Anterior cingulate cortex (tissue), 58 donors: ENCODE measurements at regions not wholly inside any gene's neighbourhood (a gene's known extent, or its start where the extent isn't known, plus 50 kb on each side); places are given as distances from the start of the nearest gene placed in this dataset.
"Not testable (repeated sequence)": the region's sequence is repeated elsewhere in the genome, so short reads cannot be mapped to it uniquely, and the experiment has no call there.

Experiments used
- DNase-seq, 58 donors: peaks; one replicate each; lab custom pipeline; 2025; lab: John Stamatoyannopoulos, UW

DNA sequence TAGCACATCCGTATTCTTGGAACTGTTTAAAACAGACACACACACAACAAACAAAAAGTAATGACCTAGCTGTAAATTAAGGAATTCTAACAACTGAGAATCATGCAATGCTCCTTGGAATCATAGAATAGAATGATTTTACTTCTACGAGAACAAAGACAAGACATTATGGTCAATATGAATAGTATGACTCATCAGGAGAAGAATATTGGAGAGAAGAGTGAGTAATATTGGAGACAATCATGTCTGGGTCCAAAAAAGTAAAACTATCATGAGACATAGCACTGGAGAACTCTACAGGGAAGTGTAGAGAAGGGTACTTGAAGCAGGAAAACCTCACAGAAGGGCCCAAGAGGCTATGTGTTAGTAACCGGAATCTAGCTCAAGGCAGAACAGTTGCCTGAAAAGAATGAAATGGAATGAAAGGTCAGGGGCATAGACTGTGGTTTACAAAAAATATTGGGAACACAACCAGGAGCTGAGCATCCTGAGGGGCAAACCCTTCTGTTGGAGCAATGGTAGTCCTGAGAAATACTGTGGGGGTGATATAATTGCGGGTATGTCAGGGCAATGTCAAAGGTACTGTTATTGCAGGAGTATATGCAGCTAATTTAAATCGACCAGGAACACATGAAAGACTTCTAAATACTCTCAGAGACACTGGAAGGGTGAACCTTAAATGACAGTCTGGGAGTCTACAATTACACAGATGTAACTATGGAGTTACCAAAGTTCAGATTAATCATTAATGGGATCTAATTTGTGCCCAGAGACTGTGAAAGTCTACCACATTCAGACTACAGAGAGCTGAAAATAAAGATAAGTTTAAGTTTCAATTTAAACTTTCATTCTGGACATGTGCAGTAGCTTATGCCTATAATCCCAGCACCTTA lies 201.2 kb downstream of the BCHE start:
- no peak for DNase-seq

- DNase-seq, result no peak
Observed at GRCh38 chr3:165624761-165625160, 212.5 kb downstream of the BCHE start.

GRCh38 chr3:165622356-165622755 lies 214.9 kb downstream of the BCHE start:
- DNase-seq, result no peak

GRCh38 chr3:165619069-165619468 lies 218.2 kb downstream of the BCHE start:
- DNase-seq, result no peak

DNA sequence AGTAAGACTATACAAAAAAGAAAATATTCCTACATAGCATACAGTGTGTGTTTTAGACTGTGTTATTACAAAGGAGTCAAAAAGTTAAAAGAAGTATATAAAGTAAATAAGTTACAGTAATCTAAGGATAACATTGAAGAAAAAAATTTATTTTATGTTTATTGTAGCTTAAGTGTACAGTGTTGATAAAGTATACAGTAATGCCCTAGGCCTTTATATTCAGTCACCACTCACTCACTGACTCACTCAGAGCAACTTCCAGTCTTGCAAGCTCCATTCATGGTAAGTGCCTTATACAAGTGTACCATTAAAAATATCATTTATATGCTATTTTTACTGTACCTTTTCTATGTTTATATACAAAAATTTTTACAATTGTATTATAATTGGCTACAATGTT lies 220.1 kb downstream of the BCHE start:
- DNase-seq, result no peak

- DNase-seq, result no peak
Observed at GRCh38 chr3:165614337-165614736, 222.9 kb downstream of the BCHE start.

GRCh38 chr3:165613014-165613413 lies 224.2 kb downstream of the BCHE start:
- no peak for DNase-seq

GRCh38 chr3:165607221-165607620 lies 230.0 kb downstream of the BCHE start:
- DNase-seq, result no peak

DNA sequence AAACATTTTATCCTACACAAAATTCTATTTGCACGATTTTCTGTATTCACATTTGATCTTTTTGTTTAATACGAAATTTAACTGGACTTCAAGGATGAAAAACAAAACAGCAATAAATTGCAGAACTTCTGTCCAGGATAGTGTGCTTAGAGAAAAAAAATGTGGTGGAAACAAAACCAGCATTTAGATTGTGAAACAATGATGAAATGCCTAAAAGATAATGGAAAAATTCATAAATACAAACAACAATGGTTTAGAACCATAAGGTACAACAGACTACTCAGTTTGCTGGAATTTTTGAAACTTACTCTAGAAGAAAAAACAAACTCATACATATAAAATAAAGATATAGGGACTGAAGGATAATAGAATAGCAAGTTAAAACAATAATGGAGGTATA lies 234.0 kb downstream of the BCHE start:
- no peak for DNase-seq

DNA sequence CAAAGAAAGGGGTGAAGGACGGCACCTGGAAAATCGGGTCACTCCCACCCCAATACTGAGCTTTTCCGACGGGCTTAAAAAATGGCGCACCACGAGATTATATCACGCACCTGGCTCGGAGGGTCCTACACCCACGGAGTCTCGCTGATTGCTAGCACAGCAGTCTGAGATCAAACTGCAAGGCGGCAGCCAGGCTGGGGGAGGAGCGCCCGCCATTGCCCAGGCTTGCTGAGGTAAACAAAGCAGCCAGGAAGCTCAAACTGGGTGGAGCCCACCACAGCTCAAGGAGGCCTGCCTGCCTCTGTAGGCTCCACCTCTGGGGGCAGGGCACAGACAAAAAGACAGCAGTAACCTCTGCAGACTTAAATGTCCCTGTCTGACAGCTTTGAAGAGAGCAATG lies 264.7 kb downstream of the BCHE start:
- DNase-seq, result not testable (repeated sequence)

DNA sequence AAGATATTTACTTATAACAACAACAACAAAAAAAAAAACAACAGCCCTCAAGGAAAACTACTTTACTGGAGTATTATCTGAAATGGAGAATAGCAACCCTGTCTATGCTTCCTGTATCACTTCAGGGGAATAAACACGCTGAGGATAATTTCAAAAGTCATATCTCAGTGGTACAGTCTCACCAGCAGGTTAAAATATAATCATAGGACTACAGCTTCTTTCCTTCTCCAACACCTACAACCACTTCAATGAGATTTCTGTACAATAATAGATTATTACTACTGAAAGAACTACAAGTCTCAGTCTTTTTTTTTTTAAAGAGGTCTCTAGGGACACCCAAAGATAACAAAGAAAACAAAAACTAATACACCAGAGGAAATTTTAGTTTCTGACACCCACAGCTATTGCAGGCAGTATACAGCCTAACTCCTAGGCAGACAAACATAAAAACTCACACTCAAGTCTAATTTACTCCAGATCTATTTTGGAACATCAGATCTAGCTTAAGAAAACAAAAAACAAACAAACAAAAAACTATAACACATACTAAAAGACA lies 268.2 kb downstream of the BCHE start:
- DNase-seq, result no peak

DNA sequence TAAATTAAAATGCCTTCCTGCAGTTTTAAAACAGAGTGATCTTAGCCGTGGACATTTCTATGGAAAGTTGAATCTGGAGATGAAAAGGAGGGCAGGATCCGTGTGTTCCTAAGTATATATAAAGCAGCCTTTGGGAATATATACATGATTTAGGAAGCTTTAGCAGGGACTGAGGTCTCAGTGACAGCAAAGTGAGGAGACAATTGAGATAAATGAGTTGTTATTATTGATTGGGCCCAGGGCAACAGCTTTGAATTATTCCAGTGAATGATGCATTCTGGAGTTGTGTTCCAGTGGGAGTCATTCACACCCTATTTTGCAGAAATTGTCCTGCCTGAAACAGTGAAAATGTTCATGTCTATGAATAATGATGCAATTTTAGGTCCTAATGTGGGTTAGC lies 281.4 kb downstream of the BCHE start:
- DNase-seq, result no peak

- no peak for DNase-seq
Observed at GRCh38 chr3:165553371-165553770, 283.9 kb downstream of the BCHE start.

GRCh38 chr3:165549665-165550064 lies 287.6 kb downstream of the BCHE start:
- no peak for DNase-seq

- no peak for DNase-seq
Observed at GRCh38 chr3:165549037-165549436, 288.2 kb downstream of the BCHE start.

DNA sequence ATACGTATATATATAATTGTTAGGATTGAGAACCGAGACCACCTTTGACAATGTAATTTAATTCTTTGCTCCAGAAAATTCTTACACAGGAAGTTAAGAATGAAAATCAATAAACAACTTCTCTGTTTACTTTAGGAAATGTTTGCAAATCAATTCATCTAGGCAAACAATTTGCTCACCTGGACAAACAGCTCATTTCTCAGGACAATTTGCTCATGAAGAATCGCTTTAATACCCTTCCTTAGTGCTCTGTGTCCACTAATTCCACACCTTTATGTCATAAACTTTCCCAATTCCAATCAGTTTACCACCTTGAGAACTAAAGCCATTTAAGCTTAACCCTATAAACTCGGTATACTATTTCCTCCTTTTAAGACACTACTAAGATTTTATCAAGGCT lies 292.2 kb downstream of the BCHE start:
- no peak for DNase-seq

GRCh38 chr3:165544432-165544831 lies 292.8 kb downstream of the BCHE start:
- DNase-seq, result no peak

DNA sequence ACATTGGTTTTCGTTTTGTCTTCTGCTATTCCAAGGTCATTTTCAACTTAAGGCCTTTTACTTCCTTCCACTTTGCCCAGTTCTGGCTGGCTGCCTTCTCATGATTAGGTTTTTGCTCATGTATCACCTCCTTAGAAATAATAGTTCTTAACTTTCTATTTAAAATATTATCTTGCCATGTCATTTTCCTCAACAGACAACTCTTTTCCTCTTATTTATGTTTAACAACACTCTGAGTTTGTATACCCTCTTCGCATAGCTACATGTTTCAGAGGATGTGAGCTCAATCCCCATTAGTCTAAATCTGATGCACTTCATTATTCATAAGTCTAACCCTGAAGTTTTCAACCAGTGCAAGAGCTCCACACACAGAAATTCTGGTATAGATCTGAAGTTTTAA lies 299.1 kb downstream of the BCHE start:
- DNase-seq, result no peak

- peak in 4 of 58 donors; percentile 0 to 5 (median 1) for DNase-seq
Observed at GRCh38 chr3:165532851-165533250, 304.4 kb downstream of the BCHE start.

GRCh38 chr3:165529451-165529850 lies 307.8 kb downstream of the BCHE start:
- DNase-seq, result no peak

GRCh38 chr3:165526367-165526766 lies 310.9 kb downstream of the BCHE start:
- no peak for DNase-seq

DNA sequence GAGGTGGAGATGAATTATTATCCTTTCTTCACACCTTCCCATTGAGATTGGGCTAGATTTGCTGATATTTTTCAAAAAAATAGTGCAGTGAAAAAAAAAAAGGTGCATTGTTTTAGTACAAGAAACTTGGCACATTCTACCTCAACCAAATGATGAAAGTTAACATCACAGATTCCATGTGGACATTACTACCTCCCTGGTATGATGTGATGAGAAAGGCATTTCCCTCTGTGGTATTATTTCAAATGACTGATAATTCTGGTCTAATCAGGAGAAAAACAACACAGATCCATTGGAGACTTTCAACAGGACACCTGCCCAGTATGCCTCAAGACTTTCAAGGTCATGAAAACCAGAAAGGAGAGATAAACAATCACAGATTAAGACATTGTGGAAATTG lies 313.4 kb downstream of the BCHE start:
- no peak for DNase-seq
